ENCODE measurements at regions not wholly inside any gene's neighbourhood (a gene's known extent, or its start where the extent isn't known, plus 50 kb on each side); places are given as distances from the start of the nearest gene placed in this dataset.

DNA sequence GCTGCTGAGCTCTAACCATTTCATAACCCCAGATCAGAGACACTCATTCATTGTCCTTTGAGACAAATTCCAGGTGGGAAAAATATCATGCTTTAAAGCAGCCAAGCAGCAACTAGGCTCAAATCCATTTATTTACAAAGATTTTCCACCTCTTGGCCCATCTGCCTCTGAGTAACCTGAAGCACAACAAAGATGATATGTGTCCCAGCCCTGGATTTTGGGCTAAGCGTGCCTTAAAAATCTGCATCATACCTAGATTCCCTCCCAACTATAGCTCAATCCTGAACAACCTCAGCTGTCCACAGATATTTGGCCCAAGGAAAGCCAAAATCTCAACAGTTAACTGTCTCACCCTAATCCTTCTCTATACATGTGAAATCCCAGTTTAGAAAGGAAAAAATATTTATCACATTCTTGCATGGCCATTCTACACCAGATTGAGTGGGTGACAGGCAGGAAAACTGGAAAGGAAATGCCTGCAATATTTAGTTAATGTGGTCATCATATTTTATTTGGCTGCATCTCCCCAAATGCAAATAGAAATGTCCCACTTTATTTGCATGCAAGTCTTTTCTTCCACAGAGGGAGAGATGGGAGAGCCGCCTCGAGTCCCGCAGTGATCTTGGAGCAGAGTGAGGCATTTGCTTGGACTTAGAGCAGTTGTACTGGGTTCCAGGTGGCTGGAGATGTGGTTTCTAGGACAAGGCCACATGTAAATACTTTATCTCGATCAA lies 146.4 kb upstream of the EOLA2 start:
- Histone ChIP-seq H3K27ac (peak overlapping the region in 3 of 8 donors; percentile 3 to 37 (median 12)), H3K4me3 (no peak overlapping the region), H3K36me3 (no peaks in the 10 kb centered on the region), H3K27me3 (replicated peaks in 1 of 7) (no peaks in the 10 kb centered on the region), H3K9me3 (no peaks in the 10 kb centered on the region), H3K4me1 (no peaks in the 10 kb centered on the region)
- intact Hi-C loops (cut with DNase I; ENCODE audit: low total_unique reads), result no loop called here
- TF ChIP-seq CTCF (IDR thresholded peaks at IDR 0.05 in 8 of 11, conservative IDR thresholded peaks at IDR 0.05 in 3 of 11), result no peak
- TF ChIP-seq POLR2A (IDR thresholded peaks at IDR 0.05), result no peak
- no peak for TF ChIP-seq POLR2AphosphoS5 (IDR thresholded peaks at IDR 0.05)
- no peak for DNase-seq
- WGBS, 5 donors, result 54 to 81% (median 70%) methylated on average over 5 of the region's 5 CpGs

DNA sequence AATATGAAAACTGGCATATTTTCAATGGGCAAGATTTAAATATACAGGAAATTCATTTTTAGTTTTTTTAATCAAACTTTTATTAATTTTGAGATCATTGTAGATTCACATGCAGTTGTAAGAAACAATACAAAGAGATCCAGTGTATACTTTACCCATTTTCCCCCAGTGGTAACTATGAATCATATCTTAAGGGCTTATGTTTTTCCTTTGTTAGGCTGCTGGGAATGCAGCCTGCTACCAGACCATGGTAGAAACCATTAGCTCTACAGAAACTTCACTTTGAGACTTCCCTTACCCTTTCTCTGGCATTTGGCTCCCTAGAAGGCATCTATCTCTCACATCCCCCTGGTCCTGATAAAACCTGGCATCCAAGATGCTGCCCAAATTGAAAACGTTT lies 147.6 kb upstream of the EOLA2 start:
- Histone ChIP-seq H3K27ac (peak overlapping the region in 1 of 8 donors; percentile 12), H3K36me3 (no peaks in the 10 kb centered on the region), H3K4me1 (no peaks in the 10 kb centered on the region), H3K4me3 (no peak overlapping the region), H3K9me3 (no peaks in the 10 kb centered on the region), H3K27me3 (replicated peaks in 1 of 7) (no peaks in the 10 kb centered on the region)
- TF ChIP-seq CTCF (IDR thresholded peaks at IDR 0.05 in 8 of 11, conservative IDR thresholded peaks at IDR 0.05 in 3 of 11) (no peak), POLR2AphosphoS5 (IDR thresholded peaks at IDR 0.05) (no peak), POLR2A (IDR thresholded peaks at IDR 0.05) (no peak)
- DNase-seq, result no peak
- WGBS, 5 donors, result 30 to 81% (median 66%) methylated on average over 1 of the region's 1 CpG
- intact Hi-C loops (cut with DNase I; ENCODE audit: low total_unique reads), result no loop called here

GRCh38 chrX:150086371-150086770 lies 148.1 kb upstream of the EOLA2 start:
- no peak overlapping the region for H3K4me3 ChIP-seq
- H3K4me1 ChIP-seq, result no peaks in the 10 kb centered on the region
- H3K9me3 ChIP-seq, result no peaks in the 10 kb centered on the region
- H3K36me3 ChIP-seq, result no peaks in the 10 kb centered on the region
- H3K27me3 ChIP-seq (replicated peaks in 1 of 7), result no peaks in the 10 kb centered on the region
- DNase-seq, result no peak
- H3K27ac ChIP-seq, result no peak overlapping the region
- intact Hi-C loops (cut with DNase I; ENCODE audit: low total_unique reads), result no loop called here
- TF ChIP-seq CTCF (IDR thresholded peaks at IDR 0.05 in 8 of 11, conservative IDR thresholded peaks at IDR 0.05 in 3 of 11) (no peak), POLR2AphosphoS5 (IDR thresholded peaks at IDR 0.05) (no peak), POLR2A (IDR thresholded peaks at IDR 0.05) (no peak)
- WGBS, 5 donors, result 60 to 94% (median 78%) methylated on average over 2 of the region's 2 CpGs

DNA sequence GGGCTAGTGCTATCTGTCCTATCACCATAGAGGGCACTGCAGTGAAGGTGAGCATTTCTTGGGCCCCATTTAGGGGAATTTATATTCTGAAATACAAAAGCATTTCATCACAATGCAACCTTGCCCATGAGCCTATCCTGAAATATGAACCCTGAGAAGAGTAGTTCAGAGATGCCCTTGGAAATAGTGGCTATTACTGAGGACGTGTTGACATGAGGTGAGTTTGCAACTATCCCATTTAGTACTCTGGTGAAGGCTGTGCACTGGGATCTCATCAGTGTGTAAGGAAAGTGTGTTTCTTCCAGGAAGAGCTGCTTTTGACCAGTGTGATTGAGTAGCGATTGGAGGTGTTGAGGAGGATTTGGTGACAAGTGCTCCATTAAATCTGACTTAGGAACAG lies 149.3 kb upstream of the EOLA2 start:
- Histone ChIP-seq H3K4me1 (no peaks in the 10 kb centered on the region), H3K36me3 (no peaks in the 10 kb centered on the region), H3K27ac (no peak overlapping the region), H3K9me3 (no peaks in the 10 kb centered on the region), H3K4me3 (no peak overlapping the region), H3K27me3 (replicated peaks in 1 of 7) (peaks cover 0 to 3% (median 0%) of the 10 kb centered on the region in 7 donors)
- DNase-seq, result no peak
- intact Hi-C loops (cut with DNase I; ENCODE audit: low total_unique reads), result no loop called here
- TF ChIP-seq POLR2A (IDR thresholded peaks at IDR 0.05) (no peak), CTCF (IDR thresholded peaks at IDR 0.05 in 8 of 11, conservative IDR thresholded peaks at IDR 0.05 in 3 of 11) (no peak), POLR2AphosphoS5 (IDR thresholded peaks at IDR 0.05) (no peak)
- WGBS, 5 donors, result 70 to 92% (median 73%) methylated on average over 1 to 2 of the region's 2 CpGs

Measured in spleen (tissue), 11 donors.